Kidney glomerular epithelial cell (primary cell): ENCODE measurements at regions not wholly inside any gene's neighbourhood (a gene's known extent, or its start where the extent isn't known, plus 50 kb on each side); places are given as distances from the start of the nearest gene placed in this dataset.

Source experiments
- DNase-seq: peaks from one replicate; lab custom pipeline; 2025; lab: John Stamatoyannopoulos, UW

DNA sequence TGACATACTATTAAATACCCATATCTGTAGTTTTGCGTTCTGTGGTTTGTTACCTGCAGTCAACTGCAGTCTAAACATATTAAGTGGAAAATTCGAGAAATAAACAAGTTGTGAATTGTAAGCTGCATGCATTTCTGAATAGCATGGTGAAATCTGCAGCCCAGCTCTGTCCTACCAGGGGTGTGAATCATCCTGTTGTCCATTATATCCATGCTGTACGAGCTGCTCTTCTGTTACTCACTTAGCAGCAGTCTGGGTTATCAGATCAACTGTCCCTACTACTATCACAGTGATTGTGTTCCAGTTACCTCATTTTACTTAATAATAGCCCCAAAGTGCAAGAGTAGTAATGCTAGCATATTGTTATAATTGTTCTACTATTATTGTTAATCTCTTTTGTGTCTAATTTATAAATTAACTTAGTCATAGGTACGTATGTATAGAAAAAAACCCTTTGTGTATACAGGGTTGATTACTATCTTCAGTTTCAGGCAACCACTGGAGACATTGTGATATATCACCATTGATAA is 173.7 kb upstream of the FAT4 start:
- DNase-seq: no peak

DNA sequence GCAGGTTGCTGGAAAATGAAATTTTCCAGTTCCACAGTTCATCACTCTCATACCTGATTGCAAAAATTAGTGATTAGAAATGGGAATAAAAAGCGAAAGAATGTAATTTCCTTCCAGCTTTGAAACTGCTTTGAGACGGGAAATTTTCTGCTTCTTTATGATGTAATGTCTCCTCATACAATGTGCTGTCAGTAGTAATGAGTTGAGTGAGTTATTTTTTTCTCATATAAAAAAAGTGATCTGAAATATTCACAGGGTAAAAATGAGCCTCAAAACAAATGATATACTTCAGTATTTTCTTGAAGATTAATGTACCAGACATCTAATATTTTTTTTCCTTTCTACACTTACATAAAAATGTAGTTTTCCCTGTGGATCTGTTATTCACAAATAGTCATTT is 179.1 kb upstream of the FAT4 start:
- no peak for DNase-seq

DNA sequence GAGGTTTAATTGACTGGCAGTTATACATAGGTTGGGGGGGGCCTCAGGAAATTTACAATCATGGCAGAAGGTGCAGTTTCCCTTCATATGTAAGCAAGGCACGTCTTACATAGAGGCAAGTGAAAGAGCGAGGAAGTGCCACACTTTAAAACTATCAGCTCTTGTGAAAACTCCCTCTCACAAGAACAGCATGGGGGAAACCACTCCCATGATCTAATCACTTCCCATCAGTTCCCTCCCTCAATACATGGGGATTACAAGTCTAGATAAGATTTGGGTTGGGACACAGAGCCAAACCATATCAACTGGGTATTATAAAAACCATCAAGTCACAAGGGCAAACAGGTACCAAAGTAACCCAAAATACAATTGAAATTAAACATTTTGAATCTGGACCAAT is 182.0 kb upstream of the FAT4 start:
- DNase-seq: no peak

DNA sequence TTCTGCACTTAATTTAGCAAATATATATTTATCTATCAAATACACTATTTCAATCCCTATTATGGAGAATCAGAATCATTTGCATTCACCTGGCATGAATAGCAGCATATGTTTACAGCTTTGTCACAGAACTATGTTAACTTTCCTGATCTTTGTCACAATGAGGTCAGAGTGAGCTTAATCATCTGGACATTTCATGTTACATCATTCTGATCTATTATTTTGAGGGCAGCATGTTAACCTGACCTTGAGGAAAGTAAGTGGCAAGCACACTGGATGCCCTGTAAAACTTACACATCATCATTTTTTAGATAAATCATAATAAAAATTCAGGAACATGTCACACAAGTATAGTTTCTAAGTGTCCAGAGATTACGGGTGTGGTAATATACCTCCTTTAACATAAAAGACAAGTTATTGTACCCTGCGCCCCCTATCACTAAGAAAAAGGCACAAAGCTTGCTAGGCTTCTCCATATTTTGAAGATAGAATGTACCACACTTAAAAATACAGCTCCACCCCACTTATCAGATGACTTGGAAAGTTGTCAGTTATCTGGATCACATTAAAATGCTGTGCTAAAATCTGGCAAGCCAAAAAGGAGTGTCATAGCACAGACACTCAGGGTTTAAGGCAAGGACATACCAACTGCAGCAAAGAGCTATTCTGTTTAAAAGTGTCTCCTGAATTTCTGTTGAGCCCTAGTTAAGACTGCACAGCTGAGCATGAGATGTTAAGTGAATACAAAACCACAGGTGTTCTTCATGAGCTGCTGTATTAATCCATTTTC is 182.7 kb upstream of the FAT4 start:
- DNase-seq: no peak

DNA sequence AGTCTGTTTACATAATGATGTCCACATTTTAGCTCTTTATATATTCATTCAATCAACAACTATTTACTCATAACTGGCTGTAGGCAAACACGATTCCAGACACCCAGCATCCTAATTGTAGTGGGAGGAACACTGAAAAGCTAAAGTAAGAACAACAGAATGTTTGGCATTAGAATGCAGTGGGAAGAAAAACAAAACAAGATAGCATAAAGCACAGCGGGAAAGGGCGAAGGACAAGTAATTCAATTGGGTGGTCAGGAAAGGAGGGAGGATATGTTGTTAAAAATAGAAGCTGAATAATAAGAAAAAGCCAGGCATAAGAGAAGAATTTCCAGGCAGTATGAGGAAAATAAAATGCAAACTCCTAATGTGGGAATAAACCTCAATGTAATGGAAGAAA is 189.5 kb upstream of the FAT4 start:
- no peak for DNase-seq

DNA sequence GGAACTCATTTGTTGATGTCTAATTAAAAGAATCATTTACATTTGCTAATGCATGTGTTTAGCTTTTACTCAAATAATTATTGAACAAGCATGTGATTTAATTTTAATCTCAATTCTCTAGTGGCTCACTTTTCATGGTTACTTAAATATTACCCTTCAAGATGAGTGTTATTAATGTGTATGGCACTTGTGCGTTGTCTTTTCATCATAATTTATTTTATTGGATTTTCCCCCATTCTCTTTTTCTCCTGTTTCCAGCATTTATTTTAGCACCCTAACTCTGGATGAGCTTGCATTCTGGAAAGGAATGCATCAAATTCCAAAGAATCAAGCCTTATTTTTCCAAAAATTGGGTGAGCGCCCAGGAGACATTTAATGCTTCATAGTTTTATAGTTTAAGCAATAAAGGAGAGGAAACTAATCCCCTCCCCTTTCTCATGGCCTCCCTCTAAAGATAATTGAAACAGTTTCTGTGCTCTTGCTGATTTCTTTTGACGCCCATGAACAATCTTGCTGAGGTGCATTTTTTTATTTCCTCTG is 191.1 kb upstream of the FAT4 start:
- DNase-seq: no peak

DNA sequence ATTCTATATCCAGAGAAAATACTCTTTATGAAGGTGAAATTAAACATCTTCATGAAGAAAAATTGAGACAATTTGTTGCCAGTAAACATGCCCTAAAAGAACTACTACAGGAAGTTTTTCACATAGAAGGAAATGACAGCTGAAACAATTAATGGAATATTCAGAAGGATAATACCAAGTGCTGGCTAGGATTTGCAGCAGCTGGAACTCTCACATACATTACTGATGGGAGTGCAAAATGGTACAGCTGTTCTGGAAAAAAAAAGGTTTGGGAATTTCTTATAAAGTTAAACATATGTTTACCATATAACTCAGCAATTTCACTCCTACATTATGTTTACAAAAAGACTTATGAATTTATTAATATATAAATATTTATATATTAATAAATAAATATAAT is 193.2 kb upstream of the FAT4 start:
- no peak for DNase-seq

DNA sequence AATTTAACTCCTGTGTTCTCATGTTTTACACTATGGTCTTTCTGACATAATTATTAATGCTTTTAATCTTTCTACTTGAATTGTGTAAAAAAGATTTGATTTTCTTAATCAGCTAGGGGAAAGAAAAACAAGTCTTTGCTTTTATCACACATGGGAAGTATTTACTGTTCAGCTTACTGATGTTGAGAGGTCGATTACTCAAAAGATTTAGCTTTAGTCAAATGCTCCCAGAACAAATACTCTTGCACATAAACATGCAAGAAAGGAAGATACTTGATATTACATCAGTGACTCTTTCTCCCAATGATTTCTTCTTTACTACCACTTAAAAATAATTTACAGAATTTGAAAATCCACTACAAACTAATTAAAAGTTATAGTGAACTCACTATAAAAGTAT is 198.3 kb upstream of the FAT4 start:
- DNase-seq: no peak

DNA sequence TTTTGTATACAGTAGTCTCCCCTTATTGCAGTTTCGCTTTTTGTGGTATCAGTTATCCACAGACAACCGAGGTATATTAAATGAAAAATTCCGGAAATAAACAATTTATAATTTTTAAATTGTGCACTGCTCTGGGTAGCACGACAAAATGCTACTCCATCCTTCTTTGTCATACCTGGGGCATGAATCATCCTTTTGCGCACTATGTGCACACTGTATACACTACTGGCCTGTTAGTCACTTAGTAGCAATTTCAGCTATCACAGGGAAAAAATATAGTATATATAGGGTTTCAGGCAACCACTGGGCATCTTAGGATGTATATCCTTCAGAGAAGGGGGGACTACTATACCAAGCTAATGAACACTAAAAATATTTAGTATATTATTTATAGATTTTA is 198.8 kb upstream of the FAT4 start:
- no peak for DNase-seq

DNA sequence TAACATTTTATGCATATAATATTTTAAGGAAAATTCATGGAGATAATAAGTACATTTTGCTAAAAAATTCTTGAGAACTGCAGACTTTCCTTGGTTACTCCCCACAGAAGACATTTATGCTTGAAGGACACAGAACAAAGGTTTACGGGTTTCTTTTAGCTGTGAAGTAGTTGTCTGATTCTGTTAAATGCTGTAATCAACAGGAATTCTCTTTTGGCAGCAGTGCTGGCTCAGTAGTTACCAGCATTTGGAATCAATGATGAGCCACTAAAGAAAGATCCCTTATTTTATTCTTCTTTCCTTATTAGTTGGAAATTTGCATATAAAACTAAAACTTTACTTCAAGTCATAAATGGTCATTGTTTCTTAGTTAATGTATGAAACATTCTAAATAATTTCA is 199.3 kb upstream of the FAT4 start:
- no peak for DNase-seq

DNA sequence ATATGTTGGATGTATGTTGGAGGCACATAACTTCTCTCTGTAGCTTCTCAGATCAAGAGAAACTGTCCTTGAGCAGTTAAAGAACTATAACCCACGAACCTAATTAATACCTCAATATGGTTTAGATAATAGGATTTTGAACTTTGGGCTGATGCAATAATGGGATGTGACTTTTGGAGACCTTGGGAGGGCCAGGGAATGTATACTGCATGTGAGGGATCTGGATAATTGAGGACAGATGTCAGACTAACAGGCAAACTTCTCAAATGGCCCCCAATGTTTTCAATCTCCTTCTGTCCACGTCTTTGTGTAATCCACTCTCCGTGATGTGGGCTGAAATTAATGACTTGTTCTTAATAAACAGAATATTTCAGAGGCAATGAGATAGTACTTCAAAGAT is 202.2 kb upstream of the FAT4 start:
- DNase-seq: no peak

DNA sequence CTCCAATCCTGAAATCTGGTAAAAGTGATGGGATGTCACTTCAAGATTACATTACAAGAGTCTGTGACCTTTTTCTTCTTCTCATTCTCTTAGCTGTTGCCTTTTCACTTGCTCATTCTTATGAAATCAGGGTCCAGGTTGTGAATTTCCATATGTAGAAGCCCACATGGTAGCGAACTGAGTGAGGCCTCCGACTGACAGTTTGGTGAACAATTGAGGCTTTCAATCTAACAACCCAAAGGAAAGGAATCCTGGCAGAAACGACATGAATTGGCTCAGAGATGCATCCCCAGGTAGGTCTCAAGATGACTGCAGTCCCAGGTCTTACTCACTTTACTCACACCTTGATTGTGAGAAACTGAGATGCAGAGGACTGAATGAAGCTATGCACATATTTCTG is 203.4 kb upstream of the FAT4 start:
- no peak for DNase-seq

DNA sequence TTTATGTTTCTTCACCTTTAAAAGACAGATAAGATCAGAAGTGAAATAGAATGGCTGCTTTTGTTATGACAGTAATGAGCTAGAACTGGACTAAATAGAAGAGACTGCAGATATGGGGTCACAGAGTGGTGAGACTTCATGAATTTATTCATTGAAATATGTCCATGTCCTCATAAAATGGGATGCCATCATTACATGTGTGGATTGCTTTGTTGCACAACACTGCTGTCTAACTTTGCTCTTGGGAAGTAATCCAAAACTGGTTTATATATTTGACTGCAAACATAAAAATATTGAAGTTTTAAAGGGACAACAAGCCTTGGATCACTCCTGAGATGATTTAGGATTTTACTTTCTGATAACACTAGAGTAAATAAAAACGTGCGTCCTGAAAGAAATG is 209.2 kb upstream of the FAT4 start:
- DNase-seq: no peak

DNA sequence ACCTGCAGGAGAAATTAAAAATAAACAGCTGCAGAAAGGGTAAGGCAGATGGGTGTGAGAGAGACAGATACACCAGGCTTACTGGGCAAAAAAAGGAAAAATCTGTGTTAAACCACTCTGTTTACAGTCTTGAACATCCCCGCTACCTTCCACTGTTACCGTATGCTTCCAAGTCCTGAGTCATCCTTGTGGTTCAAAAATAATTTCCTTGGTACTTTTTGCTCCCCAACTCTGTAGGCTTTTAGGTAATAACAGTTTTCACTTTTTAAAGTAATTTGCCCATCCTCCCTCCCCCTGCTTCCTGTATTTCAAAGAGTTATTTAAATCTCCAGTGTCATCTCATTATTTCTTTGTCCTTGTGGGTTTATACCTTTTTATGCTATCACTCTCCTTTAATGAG is 210.1 kb upstream of the FAT4 start:
- DNase-seq: no peak

DNA sequence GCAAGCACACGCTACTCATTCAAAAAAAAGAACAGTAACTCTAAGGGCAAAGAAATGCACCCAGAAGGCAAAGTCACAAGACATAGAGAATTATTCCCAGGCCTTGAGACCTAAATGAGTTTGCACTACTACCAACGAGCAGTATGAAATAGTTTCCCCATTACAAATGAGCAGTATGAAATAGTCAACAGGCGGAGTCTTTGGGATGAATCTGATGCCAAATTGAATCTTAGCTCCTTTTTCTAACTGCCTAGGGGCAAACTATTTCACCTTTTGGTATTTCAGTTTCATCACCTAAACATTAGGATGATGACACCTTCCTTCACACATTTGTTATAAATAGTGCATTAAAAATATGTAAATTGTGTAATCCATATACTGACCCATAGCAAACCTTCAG is 213.0 kb upstream of the FAT4 start:
- no peak for DNase-seq

DNA sequence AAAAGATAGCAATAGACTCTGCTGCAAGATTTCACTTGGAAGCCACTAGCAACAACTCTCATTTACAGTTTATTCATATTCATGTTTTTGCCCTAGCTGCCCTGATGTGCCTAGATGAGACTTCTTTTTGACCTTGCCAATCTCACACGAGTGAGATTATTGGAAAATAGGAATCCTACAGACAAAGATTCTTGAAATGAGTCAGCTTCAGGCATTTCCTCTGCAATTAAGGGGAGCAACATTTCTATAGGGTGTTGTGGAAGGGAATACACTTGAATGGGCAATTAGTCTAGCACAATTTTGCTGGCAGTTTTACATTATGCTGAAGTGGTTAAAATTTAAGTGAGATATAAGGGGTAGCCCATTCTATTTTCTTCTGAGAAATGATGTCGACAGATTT is 217.0 kb upstream of the FAT4 start:
- DNase-seq: no peak

DNA sequence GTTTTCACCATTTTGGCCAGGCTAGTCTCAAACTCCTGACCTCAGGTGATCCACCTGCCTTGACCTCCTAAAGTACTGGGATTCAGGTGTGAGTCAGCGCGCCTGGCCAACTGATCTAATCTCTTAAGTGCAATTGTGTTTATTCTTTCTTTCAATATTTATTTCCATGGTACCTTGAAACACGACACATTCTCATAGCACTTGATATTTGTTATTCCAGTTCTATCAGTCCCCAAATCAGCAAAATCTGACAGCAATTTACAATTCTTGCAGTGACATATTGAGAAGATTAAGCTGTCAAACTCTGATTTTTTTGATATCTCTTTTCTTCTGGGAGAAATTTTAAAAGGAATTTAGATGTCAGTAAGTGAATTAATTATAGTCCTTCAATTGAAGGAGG is 218.1 kb upstream of the FAT4 start:
- DNase-seq: no peak

DNA sequence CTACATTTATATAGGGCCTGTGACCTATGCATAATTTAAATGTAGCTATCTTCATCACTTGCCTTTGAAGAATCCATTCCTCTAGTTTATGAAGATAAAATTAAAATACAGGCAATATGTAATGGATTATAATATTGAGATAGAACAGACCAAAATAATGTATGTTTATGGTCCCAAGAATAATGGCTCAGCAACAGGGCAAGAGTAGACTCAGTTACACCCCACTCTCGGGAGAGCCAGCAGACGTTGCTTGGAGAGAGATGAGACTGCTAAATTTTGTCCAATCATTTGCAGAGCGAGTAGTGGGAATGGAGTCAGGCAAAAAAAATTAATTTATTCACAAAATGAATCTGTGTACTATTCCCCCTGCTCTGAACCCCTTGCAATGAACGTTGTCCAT is 223.2 kb upstream of the FAT4 start:
- no peak for DNase-seq

DNA sequence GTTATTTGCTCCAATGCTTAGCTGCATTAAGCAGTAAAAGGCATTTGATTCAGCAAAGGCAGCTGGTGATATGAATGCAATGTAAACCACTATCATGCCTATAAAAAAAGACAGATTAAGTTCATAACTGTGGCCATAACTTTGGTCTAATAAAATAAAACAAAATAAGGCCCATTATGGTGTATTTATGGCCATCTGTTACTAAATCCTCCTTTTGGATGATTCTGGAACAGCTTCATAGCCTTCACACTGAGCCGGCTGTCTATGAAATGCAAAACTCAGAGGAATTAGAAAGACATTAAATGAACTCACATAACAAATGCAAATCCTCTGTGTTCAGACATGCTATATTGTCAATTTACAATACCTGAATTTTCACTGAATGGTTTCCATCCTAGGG is 223.7 kb upstream of the FAT4 start:
- DNase-seq: no peak

DNA sequence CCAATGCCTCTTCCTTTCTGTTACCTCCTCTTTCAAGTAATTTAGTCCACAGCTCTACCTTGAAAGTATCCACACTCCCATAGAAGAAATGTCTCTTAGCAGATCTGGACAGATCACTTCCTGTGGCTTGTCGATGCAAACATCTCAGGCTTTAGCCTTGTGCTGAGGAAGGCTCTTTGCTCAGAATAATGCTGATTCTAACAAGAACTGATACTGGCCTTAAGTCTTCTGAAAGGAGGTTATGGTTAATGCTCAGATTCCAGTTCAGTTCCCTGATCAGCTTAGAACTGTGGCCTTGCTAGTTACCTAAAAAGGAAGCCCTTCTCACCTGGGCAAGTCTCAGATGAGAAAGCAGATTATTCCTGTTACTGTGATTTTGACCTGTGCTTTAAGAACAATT is 230.1 kb upstream of the FAT4 start:
- DNase-seq: no peak

DNA sequence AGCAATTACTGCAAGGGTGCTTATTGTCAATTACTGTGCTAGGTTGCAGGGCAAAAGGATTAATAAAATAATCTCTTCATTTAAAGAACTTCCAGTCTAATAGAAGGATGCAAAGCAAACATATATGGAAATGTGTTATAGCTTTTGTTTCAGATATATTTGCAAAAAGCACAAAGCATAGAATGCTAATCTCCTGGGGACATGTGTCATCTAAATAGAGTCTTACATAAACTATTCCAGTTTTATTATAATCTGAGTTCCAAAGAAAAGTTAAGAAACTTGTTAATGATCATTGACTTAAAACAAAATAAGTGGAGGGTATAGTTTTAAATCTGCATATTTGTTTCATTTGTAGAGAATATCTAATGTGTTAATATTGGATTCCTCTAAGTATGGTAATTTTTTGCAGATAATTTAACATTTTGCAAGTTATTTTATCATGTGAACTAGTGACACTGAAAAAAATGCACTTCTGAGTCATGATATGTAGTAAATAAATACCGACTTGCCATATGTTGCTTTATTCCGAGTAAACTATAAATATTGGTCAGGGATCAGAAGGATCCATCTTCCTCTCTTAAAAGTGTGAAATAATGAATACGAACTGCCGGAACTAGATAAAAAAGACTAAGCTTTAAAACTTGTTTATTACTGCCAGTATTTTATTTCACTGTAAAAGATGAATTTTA is 231.9 kb upstream of the FAT4 start:
- no peak for DNase-seq

DNA sequence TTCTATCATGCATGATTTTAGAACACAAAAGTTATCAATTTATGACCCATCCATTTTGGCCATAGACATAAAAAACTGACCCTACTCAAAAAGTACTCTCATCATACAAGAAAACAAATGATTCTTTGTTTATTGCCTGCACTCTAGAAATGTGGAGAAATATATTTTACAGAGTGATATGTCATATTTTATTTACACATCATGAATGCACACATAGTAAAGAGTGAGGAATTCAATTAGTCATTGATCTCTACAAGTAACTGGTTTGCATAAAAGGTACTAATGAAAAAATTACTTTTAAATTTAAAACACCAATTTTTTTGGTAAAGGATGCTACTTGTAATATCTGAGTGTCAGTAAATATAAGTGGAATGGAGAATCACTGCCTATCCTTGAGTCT is 242.5 kb upstream of the FAT4 start:
- no peak for DNase-seq

DNA sequence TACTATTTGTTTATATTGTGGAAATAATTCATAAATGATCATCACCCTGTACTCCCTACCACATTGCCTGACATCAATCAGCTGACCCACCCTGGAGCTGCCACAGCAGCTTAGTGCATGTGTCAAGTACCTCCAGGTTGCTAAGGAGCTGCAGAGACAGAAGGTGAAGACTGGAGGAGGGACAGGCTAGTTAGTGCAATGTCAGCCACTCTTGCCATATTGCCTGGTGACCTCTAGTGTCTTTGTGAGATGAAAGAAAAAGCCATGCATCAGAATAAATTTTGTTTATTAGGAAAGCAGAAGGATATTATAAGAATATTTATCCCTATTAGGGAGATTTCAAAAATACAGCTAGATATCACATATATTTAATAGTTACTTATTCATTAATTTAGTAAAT is 243.9 kb upstream of the FAT4 start:
- no peak for DNase-seq
